ENCODE measurements at regions not wholly inside any gene's neighbourhood (a gene's known extent, or its start where the extent isn't known, plus 50 kb on each side); places are given as distances from the start of the nearest gene placed in this dataset.

- Mint-ChIP-seq H3K4me3 (no peak overlapping the region), H3K27me3 (ENCODE audit: low read depth) (peaks cover 41% of the 10 kb centered on the region), H3K4me1 (no peaks in the 10 kb centered on the region), H3K27ac (no peak overlapping the region), H3K36me3 (ENCODE audit: low read depth) (no peaks in the 10 kb centered on the region), H3K9me3 (peaks cover 5% of the 10 kb centered on the region)
- TF ChIP-seq CTCF (IDR thresholded peaks at IDR 0.05; ENCODE audit: unreplicated experiment in 3 of 3) = peak; percentile 77 to 91 (median 77)
These were observed 311.8 kb downstream of the LNPK start for GRCh38 chr2:175690113-175690837.

GRCh38 chr2:175688243-175688642, 313.8 kb downstream of the LNPK start:
- H3K27me3 Mint-ChIP-seq (ENCODE audit: low read depth) = peaks cover 46% of the 10 kb centered on the region
- H3K4me1 Mint-ChIP-seq = no peaks in the 10 kb centered on the region
- no peak for TF ChIP-seq CTCF (IDR thresholded peaks at IDR 0.05; ENCODE audit: unreplicated experiment in 3 of 3)
- no peaks in the 10 kb centered on the region for H3K9me3 Mint-ChIP-seq
- no peak overlapping the region for H3K27ac Mint-ChIP-seq
- no peak overlapping the region for H3K4me3 Mint-ChIP-seq
- H3K36me3 Mint-ChIP-seq (ENCODE audit: low read depth) = no peaks in the 10 kb centered on the region

- Mint-ChIP-seq H3K9me3 (no peaks in the 10 kb centered on the region), H3K4me1 (no peaks in the 10 kb centered on the region), H3K36me3 (ENCODE audit: low read depth) (no peaks in the 10 kb centered on the region)
These were observed 314.6 kb downstream of the LNPK start for GRCh38 chr2:175687465-175687864.

GRCh38 chr2:175686002-175686401, 316.1 kb downstream of the LNPK start:
- H3K36me3 Mint-ChIP-seq (ENCODE audit: low read depth) = no peaks in the 10 kb centered on the region
- TF ChIP-seq CTCF (IDR thresholded peaks at IDR 0.05; ENCODE audit: unreplicated experiment in 3 of 3) = no peak
- H3K9me3 Mint-ChIP-seq = no peaks in the 10 kb centered on the region
- no peaks in the 10 kb centered on the region for H3K4me1 Mint-ChIP-seq
- H3K27ac Mint-ChIP-seq = no peak overlapping the region
- peaks cover 46% of the 10 kb centered on the region for H3K27me3 Mint-ChIP-seq (ENCODE audit: low read depth)
- no peak overlapping the region for H3K4me3 Mint-ChIP-seq

More at GRCh38 chr2:175687465-175687864, 314.6 kb downstream of the LNPK start:
- no peak for TF ChIP-seq CTCF (IDR thresholded peaks at IDR 0.05; ENCODE audit: unreplicated experiment in 3 of 3)
- Mint-ChIP-seq H3K27ac (no peak overlapping the region), H3K27me3 (ENCODE audit: low read depth) (peaks cover 48% of the 10 kb centered on the region), H3K4me3 (no peak overlapping the region)

- Mint-ChIP-seq H3K27me3 (ENCODE audit: low read depth) (peaks cover 41% of the 10 kb centered on the region), H3K9me3 (no peaks in the 10 kb centered on the region), H3K27ac (no peak overlapping the region), H3K4me1 (no peaks in the 10 kb centered on the region), H3K36me3 (ENCODE audit: low read depth) (no peaks in the 10 kb centered on the region), H3K4me3 (no peak overlapping the region)
- TF ChIP-seq CTCF (IDR thresholded peaks at IDR 0.05; ENCODE audit: unreplicated experiment in 3 of 3) = no peak
These were observed 317.6 kb downstream of the LNPK start for GRCh38 chr2:175684466-175684865.

GRCh38 chr2:175679728-175680127, 322.3 kb downstream of the LNPK start:
- H3K27me3 Mint-ChIP-seq (ENCODE audit: low read depth) = peaks cover 12% of the 10 kb centered on the region
- no peak overlapping the region for H3K4me3 Mint-ChIP-seq
- TF ChIP-seq CTCF (IDR thresholded peaks at IDR 0.05; ENCODE audit: unreplicated experiment in 3 of 3) = no peak
- H3K27ac Mint-ChIP-seq = no peak overlapping the region
- no peaks in the 10 kb centered on the region for H3K36me3 Mint-ChIP-seq (ENCODE audit: low read depth)
- no peaks in the 10 kb centered on the region for H3K4me1 Mint-ChIP-seq
- peaks cover 1% of the 10 kb centered on the region for H3K9me3 Mint-ChIP-seq

Data from nephron (organoid).